OCI-LY7 (cell line): ENCODE measurements at regions not wholly inside any gene's neighbourhood (a gene's known extent, or its start where the extent isn't known, plus 50 kb on each side); places are given as distances from the start of the nearest gene placed in this dataset.

Experiments
- CTCF ChIP-seq: fragments of 200-600 bp; sonication (generic); conservative IDR thresholded peaks from 2 replicates; pipeline ENCODE4 v1.5.1; 2014; ENCODE audit warnings: mild to moderate bottlenecking, antibody characterized with exemption, low read length, moderate library complexity, mixed read lengths
- EZH2phosphoT487 ChIP-seq: fragments of 200-600 bp; sonication (generic); IDR thresholded peaks from 2 replicates; pipeline ENCODE4 v1.6.1; 2018; ENCODE audit warnings: low read depth, borderline replicate concordance, mild to moderate bottlenecking, mixed run types, antibody characterized with exemption, low read length, moderate library complexity, mixed read lengths

- TF ChIP-seq CTCF (no peak), EZH2phosphoT487 (no peak)
These were observed 562.1 kb downstream of the NPHP4 start for GRCh38 chr1:5430136-5430535.
